A549 (cell line): ENCODE measurements at regions not wholly inside any gene's neighbourhood (a gene's known extent, or its start where the extent isn't known, plus 50 kb on each side); places are given as distances from the start of the nearest gene placed in this dataset.

Experiments
- BHLHE40 ChIP-seq: IDR thresholded peaks from 2 replicates; pipeline ENCODE4 v1.6.1; 2012; ENCODE audit warnings: low read depth, low read length, inconsistent platforms
- CEBPB ChIP-seq, 2 experiments: fragments of >200 bp in 1 of 2; sonication (Bioruptor Twin) in 1 of 2; formaldehyde crosslinking in 1 of 2; IDR thresholded peaks; 2 replicates each; pipeline ENCODE4 v1.6.1; 2012 to 2016
- ELK1 ChIP-seq: fragments of 150-350 bp; IDR thresholded peaks from 2 replicates; pipeline ENCODE4 v1.6.1; 2014; ENCODE audit warnings: low read depth, mild to moderate bottlenecking, low read length
- ESRRA ChIP-seq: fragments of 150-350 bp; IDR thresholded peaks from 2 replicates; pipeline ENCODE4 v1.6.1; 2014; ENCODE audit warnings: mild to moderate bottlenecking, low read length, borderline replicate concordance
- HDAC2 ChIP-seq: fragments of 200-600 bp; sonication (generic); IDR thresholded peaks from 2 replicates; pipeline ENCODE4 v1.6.1; 2016
- KDM1A ChIP-seq: fragments of 200-600 bp; sonication (generic); IDR thresholded peaks from 2 replicates; pipeline ENCODE4 v1.6.1; 2016; ENCODE audit warnings: low read depth, mild to moderate bottlenecking
- POLR2A ChIP-seq: IDR thresholded peaks from 2 replicates; pipeline ENCODE4 v1.6.1; 2012; ENCODE audit warnings: mild to moderate bottlenecking, low read length
- TP53 ChIP-seq: fragments of 250-450 bp; sonication (Bioruptor Pico); IDR thresholded peaks from 2 replicates; pipeline ENCODE4 v1.5.0; 2021; ENCODE audit warnings: mild to moderate bottlenecking, moderate library complexity
- TF ChIP-seq, protein P1 (sequence below): fragments of >200 bp; sonication (Bioruptor Twin); formaldehyde crosslinking; IDR thresholded peaks from 3 replicates; pipeline ENCODE4 v1.5.1; 2016
- TF ChIP-seq, protein P2 (sequence below): fragments of 450-650 bp; IDR thresholded peaks from 2 replicates; pipeline ENCODE4 v1.6.1; 2014; ENCODE audit warnings: antibody characterized with exemption

DNA sequence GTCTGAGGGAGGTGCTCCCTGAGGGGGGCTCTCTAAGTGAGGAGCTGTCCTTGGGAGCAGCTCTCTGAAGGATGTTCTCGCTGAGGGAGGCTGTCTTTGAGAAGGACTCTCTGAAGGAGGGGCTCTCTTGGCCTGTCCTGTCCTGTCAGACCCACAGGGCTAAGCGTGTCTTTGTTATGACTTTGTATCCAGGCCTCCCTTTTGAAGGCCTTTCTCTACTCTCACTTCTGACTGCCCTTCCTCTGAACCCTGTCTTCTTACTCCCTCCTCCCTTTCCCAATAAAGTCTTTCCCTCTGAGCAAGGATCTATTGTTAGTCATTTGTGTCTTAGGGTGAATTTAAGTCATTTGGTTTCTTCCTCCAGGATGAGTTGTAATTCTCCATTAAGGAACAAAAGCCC, 330.1 kb upstream of the PLET1 start:
- TF ChIP-seq KDM1A (no peak), HDAC2 (no peak), CEBPB (IDR thresholded peaks at IDR 0.05) (no peak), BHLHE40 (no peak), TP53 (CRISPR knock-in tag) (no peak), ESRRA (no peak), POLR2A (no peak), ELK1 (no peak)
- TF ChIP-seq, protein P1, sequence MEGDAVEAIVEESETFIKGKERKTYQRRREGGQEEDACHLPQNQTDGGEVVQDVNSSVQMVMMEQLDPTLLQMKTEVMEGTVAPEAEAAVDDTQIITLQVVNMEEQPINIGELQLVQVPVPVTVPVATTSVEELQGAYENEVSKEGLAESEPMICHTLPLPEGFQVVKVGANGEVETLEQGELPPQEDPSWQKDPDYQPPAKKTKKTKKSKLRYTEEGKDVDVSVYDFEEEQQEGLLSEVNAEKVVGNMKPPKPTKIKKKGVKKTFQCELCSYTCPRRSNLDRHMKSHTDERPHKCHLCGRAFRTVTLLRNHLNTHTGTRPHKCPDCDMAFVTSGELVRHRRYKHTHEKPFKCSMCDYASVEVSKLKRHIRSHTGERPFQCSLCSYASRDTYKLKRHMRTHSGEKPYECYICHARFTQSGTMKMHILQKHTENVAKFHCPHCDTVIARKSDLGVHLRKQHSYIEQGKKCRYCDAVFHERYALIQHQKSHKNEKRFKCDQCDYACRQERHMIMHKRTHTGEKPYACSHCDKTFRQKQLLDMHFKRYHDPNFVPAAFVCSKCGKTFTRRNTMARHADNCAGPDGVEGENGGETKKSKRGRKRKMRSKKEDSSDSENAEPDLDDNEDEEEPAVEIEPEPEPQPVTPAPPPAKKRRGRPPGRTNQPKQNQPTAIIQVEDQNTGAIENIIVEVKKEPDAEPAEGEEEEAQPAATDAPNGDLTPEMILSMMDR: no peak
- TF ChIP-seq, protein P2, sequence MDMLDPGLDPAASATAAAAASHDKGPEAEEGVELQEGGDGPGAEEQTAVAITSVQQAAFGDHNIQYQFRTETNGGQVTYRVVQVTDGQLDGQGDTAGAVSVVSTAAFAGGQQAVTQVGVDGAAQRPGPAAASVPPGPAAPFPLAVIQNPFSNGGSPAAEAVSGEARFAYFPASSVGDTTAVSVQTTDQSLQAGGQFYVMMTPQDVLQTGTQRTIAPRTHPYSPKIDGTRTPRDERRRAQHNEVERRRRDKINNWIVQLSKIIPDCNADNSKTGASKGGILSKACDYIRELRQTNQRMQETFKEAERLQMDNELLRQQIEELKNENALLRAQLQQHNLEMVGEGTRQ: no peak
